ENCODE measurements at regions not wholly inside any gene's neighbourhood (a gene's known extent, or its start where the extent isn't known, plus 50 kb on each side); places are given as distances from the start of the nearest gene placed in this dataset.

GRCh38 chr4:128697323-128697722, 112.2 kb upstream of the JADE1 start:
- TF ChIP-seq CTCF (IDR thresholded peaks at IDR 0.05) (no peak), POLR2A (IDR thresholded peaks at IDR 0.05) (no peak)

Data from suprapubic skin (tissue), 3 donors.